ENCODE measurements at regions not wholly inside any gene's neighbourhood (a gene's known extent, or its start where the extent isn't known, plus 50 kb on each side); places are given as distances from the start of the nearest gene placed in this dataset.

DNA sequence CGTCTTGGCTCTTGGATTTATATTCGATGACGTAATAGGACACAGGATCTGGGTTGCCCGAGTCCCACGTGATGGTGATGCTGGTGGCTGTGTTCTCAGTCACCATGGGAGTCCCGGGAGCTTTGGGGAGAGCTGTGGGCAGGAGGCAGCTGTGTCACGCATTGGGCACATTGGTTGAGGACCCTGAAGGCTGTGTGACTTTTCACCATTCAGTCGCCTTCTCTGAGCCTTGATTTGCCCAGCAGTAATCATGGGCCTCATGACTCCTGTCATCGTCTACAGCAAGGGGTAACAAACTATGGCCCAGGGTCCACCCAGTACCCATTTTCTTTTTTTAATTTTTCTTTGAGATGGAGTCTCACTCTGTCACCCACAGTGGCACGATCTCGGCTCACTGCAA is 96.3 kb downstream of the PTPRS start:
- 89% methylated on average over 11 of the region's 11 CpGs; no CpG with 5 or more reads in 1 of the 2 experiments for WGBS, 2 experiments (ENCODE audit: extremely low coverage in 1 of 2, insufficient coverage in 1 of 2, insufficient read length in 1 of 2, insufficient replicate concordance in 2 of 2, low coverage in 1 of 2, low lambda C conversion rate in 2 of 2, missing lambda C conversion rate in 1 of 2)
- Histone ChIP-seq H3K56ac (replicated peaks; ENCODE audit: insufficient read length, low read depth, low read length) (no peak overlapping the region), H2BK20ac (ENCODE audit: low read length) (no peak overlapping the region), H3K23me2 (ENCODE audit: low read depth, low read length) (peaks cover 2% of the 10 kb centered on the region; the same call in 1 of the 2 replicates), H3K23ac (ENCODE audit: insufficient read length) (no peak overlapping the region), H3K9ac (replicated peaks in 1 of 4; ENCODE audit: extremely low read depth in 1 of 4, low read depth in 3 of 4, low read length in 3 of 4) (no peak overlapping the region), H4K5ac (ENCODE audit: insufficient read length, low read depth, low read length) (no peak overlapping the region), H3K4me1 (replicated peaks in 1 of 4; ENCODE audit: control insufficient read depth in 3 of 4, insufficient read depth in 4 of 4, low read length in 3 of 4) (peaks cover 0 to 16% (median 3%) of the 10 kb centered on the region in 4 experiments; a peak in 4 of 7 replicates), H3K27me3 (replicated peaks in 1 of 4; ENCODE audit: control insufficient read depth in 3 of 4, extremely low read depth in 1 of 4, insufficient read depth in 3 of 4, low read length in 3 of 4) (no peaks in the 10 kb centered on the region), H3K4me3 (ENCODE audit: extremely low read depth in 1 of 4, insufficient read depth in 2 of 4, low read depth in 3 of 4, low read length in 4 of 4) (no peak overlapping the region), H3K4ac (replicated peaks; ENCODE audit: insufficient read length, low read depth, low read length) (no peak overlapping the region), H3K79me2 (ENCODE audit: control insufficient read depth in 1 of 2, insufficient read depth in 2 of 2, low read length in 2 of 2) (no peaks in the 10 kb centered on the region), H2BK120ac (replicated peaks; ENCODE audit: low read depth, low read length) (no peak overlapping the region), H3K79me1 (ENCODE audit: low read depth, low read length) (peaks cover 5% of the 10 kb centered on the region), H3K4me2 (ENCODE audit: insufficient read depth in 1 of 2, low read depth in 2 of 2, low read length in 2 of 2) (no peak overlapping the region), H4K91ac (replicated peaks; ENCODE audit: insufficient read length, low read length) (no peak overlapping the region), H3K36me3 (ENCODE audit: control insufficient read depth in 2 of 4, insufficient read depth in 4 of 4, low read length in 3 of 4) (peaks cover 0 to 22% (median 11%) of the 10 kb centered on the region in 4 experiments; a peak in 6 of 8 replicates), H4K8ac (ENCODE audit: extremely low read depth, insufficient read depth, low read length) (no peak overlapping the region), H3K14ac (ENCODE audit: insufficient read length) (no peak overlapping the region), H4K20me1 (replicated peaks in 1 of 2; ENCODE audit: control insufficient read depth in 1 of 2, insufficient read depth in 2 of 2, low read length in 2 of 2) (peaks cover 2 to 5% of the 10 kb centered on the region in 2 experiments), H2BK5ac (ENCODE audit: low read depth, low read length) (no peak overlapping the region), H2BK15ac (ENCODE audit: low read length) (no peak overlapping the region), H2AK5ac (ENCODE audit: low read depth, low read length) (no peak overlapping the region), H3K9me3 (ENCODE audit: insufficient read depth in 2 of 2, low read depth in 1 of 2, low read length in 1 of 2) (no peaks in the 10 kb centered on the region), H3K18ac (ENCODE audit: extremely low read depth, low read length) (no peak overlapping the region), H2BK12ac (ENCODE audit: low read depth, low read length) (no peak overlapping the region), H3K27ac (ENCODE audit: low read depth, low read length) (no peak overlapping the region), H2AFZ (ENCODE audit: low read length) (no peak overlapping the region)
- no peak for FAIRE-seq
- TF ChIP-seq HDAC6 (IDR thresholded peaks at IDR 0.05; ENCODE audit: low read depth, low read length) (no peak), SAP30 (IDR thresholded peaks at IDR 0.05; ENCODE audit: insufficient read depth, insufficient replicate concordance, low read length) (no peak), RNF2 (IDR thresholded peaks at IDR 0.05; ENCODE audit: borderline replicate concordance, low read depth, low read length, missing control alignments, poor library complexity, severe bottlenecking) (no peak)
- no peak for DNase-seq (ENCODE audit: low read depth in 1 of 2, low spot score in 2 of 2)
- ChIA-PET POLR2A (ENCODE audit: partially characterized antibody) (no interaction called here), CTCF (ENCODE audit: partially characterized antibody) (no interaction called here)

Data from H1 (cell line).